DMS 273 (cell line): ENCODE measurements at regions not wholly inside any gene's neighbourhood (a gene's known extent, or its start where the extent isn't known, plus 50 kb on each side); places are given as distances from the start of the nearest gene placed in this dataset.

Source experiments
- DNase-seq: peaks from one replicate; lab custom pipeline; 2025; ENCODE audit not compliant: unreplicated experiment; lab: John Stamatoyannopoulos, UW

DNA sequence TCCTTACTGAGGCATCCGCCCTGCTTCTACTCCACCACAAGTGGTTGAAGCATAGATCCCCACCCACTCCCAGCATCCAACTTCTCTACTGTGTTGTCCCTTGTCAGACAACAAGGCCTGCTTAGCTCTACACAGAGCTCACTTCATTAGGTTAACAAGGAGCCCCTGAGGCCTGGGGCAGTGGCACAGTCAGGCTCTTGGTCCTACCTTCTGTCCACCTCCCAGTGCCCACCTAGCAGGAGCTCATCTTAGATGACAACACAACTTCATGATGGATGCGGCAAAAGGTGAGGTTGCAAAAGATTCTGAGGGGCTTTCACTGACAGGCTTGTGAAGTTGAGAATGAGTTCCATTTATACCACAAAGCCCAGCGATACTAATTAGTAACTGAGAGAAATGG lies 432.0 kb upstream of the CDH5 start:
- DNase-seq: no peak

DNA sequence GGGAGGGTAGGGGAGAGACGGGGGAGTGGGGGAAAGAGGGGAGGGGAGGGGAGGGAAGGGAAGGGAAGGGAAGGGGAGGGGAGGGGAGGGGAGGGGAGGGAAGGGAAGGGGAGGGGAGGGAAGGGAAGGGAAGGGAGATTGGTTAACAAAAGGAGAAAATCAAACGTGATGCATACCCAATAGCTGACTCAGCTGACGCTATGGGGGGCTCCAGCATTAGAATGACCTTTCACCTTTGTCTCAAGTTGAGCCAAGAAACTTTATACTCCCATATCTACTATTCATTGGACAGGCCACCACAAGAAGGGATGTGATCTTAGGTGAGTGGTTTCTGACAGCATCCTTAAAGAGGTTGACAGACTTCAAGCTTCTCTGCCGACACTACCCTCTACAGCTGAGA lies 432.8 kb upstream of the CDH5 start:
- no peak for DNase-seq

DNA sequence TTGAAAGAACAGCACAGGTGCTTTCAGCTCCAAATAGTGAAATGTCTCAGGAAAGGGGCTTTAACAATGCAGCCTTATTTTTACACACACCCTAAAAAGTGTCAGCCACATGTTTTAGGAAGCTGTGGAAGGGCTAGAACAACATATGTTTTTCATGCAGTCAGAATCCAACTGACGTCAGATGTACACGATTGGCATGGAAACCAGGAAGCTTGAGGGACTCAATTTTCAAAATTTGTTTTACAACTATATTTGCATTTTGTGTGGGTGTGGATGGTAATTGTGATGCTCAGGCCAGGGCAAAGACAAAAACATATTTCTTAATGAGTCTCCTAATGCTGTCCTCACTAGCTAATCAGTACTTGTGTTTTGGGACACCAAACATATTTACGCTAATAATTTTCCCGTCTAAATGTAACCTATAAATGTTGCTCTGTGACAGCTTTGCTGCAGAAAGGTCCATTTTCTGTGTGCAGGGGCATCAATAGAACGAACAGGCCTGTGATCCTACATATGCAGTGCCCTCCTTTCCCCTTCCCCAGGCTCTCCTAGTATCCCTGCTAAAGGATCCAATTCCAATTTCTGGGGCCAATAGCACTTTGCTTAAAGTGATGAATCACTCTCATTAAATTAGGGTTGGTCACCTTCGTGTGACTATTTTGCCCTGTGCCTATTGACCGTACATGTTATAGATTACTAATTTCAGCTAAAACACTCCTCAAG lies 434.0 kb upstream of the CDH5 start:
- DNase-seq: no peak

DNA sequence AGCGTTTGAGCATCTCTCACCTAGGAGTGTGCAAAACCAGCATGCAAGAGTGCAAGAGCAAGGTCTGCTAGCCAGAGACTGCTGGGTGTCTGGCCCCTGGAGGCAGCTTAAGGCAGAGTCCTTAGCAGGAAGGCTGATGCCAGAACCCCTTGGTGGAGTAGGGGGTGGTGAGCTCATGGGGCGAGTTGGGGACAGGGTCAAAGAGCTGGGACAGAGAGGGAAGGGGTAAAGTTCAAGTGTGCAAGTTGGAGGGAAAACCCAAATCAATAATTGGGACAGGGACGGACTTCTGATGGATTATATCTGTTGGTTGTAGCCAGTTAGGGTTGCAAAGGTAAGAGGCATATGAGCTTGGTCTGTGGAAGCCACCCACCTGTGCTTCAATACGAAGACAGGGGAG lies 443.6 kb upstream of the CDH5 start:
- DNase-seq: no peak

- no peak for DNase-seq
These were observed 446.5 kb upstream of the CDH5 start for GRCh38 chr16:65919986-65920376.

DNA sequence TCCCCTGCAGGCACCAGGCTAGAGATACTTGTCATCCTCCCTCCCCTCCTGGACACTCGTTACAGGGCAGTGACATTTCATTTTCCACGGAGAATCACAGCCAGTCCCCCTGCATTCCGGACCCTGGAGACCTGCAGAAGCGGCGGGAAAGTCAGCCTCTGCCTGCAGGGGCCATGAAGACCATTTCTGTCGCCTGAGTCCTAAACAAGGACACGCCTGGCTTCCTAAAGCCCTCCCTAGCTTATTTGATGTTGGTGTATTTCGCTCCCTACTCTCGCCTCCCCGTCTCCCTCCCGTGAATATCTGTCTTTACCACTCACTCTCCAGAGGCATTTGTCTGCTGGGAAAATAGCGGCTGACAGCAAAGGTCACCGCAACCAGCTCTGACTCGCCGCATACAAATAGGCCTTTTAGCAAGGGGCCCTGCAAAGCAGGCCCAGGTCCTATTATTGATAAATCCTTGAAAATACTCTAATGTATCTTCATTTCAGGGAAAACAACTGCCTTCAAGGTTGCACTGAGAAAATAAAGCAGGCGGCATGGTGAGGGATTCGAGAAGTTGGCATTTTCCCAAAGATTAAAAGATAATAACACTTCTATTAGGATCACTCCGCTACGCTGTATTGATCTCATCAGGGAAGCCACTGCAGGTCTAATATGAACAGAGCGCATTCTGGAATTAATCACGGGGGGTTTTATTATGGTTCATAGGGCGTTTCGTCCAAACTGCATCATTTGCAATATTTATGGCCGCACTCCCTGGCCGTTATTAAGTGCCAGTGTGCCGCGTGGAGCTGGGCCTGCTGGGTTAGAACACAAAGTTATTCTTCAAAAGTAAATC lies 447.1 kb upstream of the CDH5 start:
- no peak for DNase-seq

- no peak for DNase-seq
These were observed 449.0 kb upstream of the CDH5 start for GRCh38 chr16:65917466-65917865.

DNA sequence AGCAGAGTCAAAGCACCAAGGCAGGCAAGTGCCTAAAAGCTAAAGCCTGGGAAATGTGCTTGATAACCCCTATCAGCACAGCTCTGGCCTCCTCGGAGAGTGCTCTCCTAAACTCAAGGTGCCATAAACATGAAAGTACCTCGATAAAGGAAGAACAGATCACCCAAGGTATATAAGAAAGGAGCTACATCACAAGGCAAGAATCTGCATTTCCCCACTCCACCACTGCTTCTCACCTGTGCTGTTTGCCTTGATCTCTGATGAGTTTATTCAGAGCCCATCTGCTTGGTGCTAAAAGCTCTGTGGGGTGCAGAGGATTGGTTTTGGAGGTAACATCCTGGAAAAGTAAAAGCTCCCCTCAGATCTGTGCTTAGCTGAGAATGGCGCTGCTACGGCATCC lies 449.5 kb upstream of the CDH5 start:
- DNase-seq: no peak

DNA sequence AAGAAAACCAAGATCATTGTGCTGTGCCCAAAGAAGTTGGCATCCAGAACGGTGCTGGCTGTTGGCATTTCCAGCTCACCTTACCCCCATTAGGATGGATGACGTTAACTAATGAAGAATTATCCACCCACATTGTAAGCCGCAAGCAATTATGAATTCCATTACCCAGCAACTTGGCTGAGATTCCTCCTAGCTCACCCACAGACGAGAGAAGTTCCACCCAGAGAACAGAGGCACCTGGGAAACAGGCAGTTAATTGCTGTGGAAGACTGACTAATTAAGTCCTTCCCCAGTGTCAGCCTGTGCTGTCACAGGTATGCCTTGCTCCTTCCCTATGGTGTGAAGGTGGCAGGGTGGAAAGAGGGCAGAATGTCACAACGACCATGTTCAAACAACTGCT lies 456.2 kb upstream of the CDH5 start:
- no peak for DNase-seq

GRCh38 chr16:65909310-65910050 lies 457.0 kb upstream of the CDH5 start:
- DNase-seq: no peak

DNA sequence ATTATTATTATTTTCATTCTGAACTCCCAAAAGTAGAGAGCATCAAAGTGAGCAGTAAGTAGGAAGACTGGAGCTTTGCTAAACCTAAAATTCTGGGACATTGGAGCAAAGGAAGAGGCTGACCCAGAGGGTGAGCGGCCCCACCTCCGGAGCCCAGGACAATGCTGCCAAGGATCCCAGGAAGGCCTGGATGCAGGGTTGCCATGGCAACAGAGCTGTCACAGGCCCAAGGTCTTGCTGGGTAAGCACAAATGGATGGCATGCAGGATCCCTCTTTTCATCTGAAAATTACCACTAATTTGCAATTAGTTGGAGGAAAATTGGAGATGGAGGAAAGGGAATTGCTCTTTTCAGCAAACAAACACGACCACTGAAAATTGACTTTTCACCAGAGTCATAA lies 457.9 kb upstream of the CDH5 start:
- peak; percentile 1 for DNase-seq

DNA sequence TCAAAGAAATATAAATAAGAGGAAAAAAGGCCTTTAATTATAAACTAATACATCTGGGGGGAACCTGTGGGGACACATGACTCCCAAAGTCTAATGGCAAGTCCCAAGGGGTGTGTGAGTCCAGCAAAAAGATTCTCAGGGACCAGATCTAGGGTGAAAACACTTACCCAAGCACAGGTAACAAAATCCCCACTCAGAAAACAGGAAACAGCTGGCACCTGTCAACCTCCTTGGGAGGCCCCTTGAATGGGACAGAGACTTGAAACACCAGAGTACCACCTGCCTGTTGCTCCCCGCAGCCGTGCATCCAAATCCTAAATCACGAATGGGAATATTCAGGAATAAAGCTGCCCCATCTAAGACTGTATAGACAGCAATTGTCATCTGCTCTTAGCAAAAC lies 461.2 kb upstream of the CDH5 start:
- DNase-seq: no peak

DNA sequence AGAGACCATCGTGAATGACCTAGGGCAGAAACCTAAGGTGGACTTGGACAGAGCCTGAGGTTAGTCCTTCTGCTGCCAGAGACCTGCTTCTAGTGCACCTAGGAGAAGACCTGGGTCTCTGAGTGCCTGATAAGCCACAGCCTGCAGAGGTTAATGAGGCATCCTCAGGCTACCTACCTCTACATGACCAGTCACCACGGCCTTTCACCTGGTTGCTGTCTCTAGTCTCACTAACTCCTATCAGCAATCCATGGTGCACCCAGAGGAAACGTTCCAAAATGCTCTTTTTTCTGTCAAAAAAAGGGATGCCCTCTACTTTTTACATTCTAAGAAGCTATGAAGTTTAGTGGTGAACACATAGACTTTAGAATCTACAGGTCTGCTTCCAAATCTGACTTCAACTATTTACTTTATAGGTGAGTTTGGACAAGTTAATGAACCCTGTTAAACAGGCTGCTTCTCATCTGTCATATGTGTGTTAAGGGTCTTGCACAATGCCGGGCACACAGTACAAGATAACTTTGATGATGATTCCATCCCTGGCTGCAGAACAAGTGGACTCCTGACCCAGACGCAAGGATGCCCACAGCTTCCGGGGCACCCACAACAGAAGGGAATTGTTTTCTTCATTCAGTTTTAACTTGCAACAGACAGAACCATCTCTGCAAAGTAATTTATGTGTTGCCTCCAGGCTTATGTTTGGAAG lies 469.9 kb upstream of the CDH5 start:
- DNase-seq: no peak

- no peak for DNase-seq
These were observed 470.6 kb upstream of the CDH5 start for GRCh38 chr16:65895906-65896305.

- no peak for DNase-seq
These were observed 471.0 kb upstream of the CDH5 start for GRCh38 chr16:65895486-65895885.

- no peak for DNase-seq
These were observed 476.3 kb upstream of the CDH5 start for GRCh38 chr16:65890203-65890602.

GRCh38 chr16:65889533-65889966 lies 476.9 kb upstream of the CDH5 start:
- peak; percentile 25 for DNase-seq

GRCh38 chr16:65888201-65888600 lies 478.3 kb upstream of the CDH5 start:
- DNase-seq: no peak

GRCh38 chr16:65884018-65884417 lies 482.5 kb upstream of the CDH5 start:
- no peak for DNase-seq

GRCh38 chr16:65878347-65878746 lies 488.1 kb upstream of the CDH5 start:
- no peak for DNase-seq

DNA sequence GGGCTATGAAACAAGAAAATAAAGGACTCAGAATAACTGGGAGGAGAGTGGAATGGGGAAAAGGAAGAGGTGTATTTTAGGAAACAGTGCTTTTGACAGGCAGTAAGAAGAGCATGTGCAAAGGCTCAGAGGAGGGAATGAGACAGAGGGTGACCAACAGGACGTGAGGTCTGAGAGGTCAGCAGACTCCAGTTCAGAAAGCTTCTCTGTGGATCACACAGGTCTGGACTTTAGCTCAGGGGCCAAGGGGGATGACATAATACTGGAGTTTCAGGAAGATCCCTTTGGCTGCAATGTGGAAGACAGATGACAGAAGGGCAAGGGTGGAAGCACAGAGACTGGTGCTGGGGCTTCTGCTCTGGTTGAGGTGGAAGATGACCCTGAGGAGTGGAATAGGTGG lies 489.9 kb upstream of the CDH5 start:
- no peak for DNase-seq
